HL-60 (cell line): ENCODE measurements at regions not wholly inside any gene's neighbourhood (a gene's known extent, or its start where the extent isn't known, plus 50 kb on each side); places are given as distances from the start of the nearest gene placed in this dataset.

Experiments used
- TF ChIP-seq, protein P1 (sequence below): IDR thresholded peaks from one replicate; pipeline ENCODE4 v1.5.1; 2011; ENCODE audit warnings: low read length, control low read depth, inconsistent platforms; ENCODE audit not compliant: insufficient read depth
- TF ChIP-seq, protein P2 (sequence below): IDR thresholded peaks from 2 replicates; pipeline ENCODE4 v1.6.1; 2012; ENCODE audit warnings: low read depth; ENCODE audit not compliant: insufficient replicate concordance

DNA sequence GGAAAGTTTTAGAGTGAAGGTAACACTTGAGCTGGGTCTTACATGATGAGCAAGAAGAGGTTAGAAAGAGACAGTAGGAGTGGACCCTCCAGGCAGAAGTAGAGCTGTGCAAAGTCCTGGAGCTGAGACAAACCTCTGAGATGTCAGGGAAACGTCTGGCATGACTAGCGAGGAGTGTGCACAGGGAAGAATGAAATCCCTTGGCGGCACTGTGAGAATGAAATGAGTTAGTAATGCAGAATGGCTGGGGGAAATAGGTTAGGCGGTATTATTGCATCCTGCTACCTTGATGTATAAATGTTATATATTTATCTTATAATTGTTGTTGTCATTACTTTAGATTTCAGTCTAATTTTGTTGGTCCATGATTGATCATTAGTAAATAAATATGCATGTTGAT lies 457.9 kb upstream of the CCL2 start:
- TF ChIP-seq, protein P1, sequence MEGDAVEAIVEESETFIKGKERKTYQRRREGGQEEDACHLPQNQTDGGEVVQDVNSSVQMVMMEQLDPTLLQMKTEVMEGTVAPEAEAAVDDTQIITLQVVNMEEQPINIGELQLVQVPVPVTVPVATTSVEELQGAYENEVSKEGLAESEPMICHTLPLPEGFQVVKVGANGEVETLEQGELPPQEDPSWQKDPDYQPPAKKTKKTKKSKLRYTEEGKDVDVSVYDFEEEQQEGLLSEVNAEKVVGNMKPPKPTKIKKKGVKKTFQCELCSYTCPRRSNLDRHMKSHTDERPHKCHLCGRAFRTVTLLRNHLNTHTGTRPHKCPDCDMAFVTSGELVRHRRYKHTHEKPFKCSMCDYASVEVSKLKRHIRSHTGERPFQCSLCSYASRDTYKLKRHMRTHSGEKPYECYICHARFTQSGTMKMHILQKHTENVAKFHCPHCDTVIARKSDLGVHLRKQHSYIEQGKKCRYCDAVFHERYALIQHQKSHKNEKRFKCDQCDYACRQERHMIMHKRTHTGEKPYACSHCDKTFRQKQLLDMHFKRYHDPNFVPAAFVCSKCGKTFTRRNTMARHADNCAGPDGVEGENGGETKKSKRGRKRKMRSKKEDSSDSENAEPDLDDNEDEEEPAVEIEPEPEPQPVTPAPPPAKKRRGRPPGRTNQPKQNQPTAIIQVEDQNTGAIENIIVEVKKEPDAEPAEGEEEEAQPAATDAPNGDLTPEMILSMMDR = no peak
- TF ChIP-seq, protein P2, sequence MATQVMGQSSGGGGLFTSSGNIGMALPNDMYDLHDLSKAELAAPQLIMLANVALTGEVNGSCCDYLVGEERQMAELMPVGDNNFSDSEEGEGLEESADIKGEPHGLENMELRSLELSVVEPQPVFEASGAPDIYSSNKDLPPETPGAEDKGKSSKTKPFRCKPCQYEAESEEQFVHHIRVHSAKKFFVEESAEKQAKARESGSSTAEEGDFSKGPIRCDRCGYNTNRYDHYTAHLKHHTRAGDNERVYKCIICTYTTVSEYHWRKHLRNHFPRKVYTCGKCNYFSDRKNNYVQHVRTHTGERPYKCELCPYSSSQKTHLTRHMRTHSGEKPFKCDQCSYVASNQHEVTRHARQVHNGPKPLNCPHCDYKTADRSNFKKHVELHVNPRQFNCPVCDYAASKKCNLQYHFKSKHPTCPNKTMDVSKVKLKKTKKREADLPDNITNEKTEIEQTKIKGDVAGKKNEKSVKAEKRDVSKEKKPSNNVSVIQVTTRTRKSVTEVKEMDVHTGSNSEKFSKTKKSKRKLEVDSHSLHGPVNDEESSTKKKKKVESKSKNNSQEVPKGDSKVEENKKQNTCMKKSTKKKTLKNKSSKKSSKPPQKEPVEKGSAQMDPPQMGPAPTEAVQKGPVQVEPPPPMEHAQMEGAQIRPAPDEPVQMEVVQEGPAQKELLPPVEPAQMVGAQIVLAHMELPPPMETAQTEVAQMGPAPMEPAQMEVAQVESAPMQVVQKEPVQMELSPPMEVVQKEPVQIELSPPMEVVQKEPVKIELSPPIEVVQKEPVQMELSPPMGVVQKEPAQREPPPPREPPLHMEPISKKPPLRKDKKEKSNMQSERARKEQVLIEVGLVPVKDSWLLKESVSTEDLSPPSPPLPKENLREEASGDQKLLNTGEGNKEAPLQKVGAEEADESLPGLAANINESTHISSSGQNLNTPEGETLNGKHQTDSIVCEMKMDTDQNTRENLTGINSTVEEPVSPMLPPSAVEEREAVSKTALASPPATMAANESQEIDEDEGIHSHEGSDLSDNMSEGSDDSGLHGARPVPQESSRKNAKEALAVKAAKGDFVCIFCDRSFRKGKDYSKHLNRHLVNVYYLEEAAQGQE = no peak
